Right lung (tissue), 2 donors: ENCODE measurements at regions not wholly inside any gene's neighbourhood (a gene's known extent, or its start where the extent isn't known, plus 50 kb on each side); places are given as distances from the start of the nearest gene placed in this dataset.
A peak's percentile ranks its signal among the peaks of the same experiment; 100 is the strongest.

ENCODE experiments used
- DNase-seq, 2 donors: peaks; one replicate each; pipeline ENCODE4 v3.0.0-alpha.2; 2013

- no peak for DNase-seq
Measured at GRCh38 chr1:84090447-84091245, 53.4 kb upstream of the PRKACB start.

GRCh38 chr1:84089867-84090266, 54.2 kb upstream of the PRKACB start:
- DNase-seq: no peak

- DNase-seq: no peak
Measured at GRCh38 chr1:84089465-84089864, 54.6 kb upstream of the PRKACB start.

GRCh38 chr1:84086616-84087015, 57.5 kb upstream of the PRKACB start:
- DNase-seq: no peak

GRCh38 chr1:84086189-84086588, 57.9 kb upstream of the PRKACB start:
- DNase-seq: no peak

GRCh38 chr1:84083307-84083706, 60.8 kb upstream of the PRKACB start:
- DNase-seq: no peak

GRCh38 chr1:84078842-84079202, 65.2 kb upstream of the PRKACB start:
- peak; percentile 29 to 30 for DNase-seq

- DNase-seq: peak in 1 of 2 donors; percentile 70
Measured at GRCh38 chr1:84078108-84078841, 65.8 kb upstream of the PRKACB start.

- DNase-seq: peak; percentile 86 to 87
Measured at GRCh38 chr1:84077476-84078107, 66.5 kb upstream of the PRKACB start.

GRCh38 chr1:84073266-84073665, 70.8 kb upstream of the PRKACB start:
- DNase-seq: no peak

GRCh38 chr1:84069236-84069845, 70.4 kb upstream of the TTLL7 start:
- no peak for DNase-seq

- no peak for DNase-seq
Measured at GRCh38 chr1:84062496-84062895, 63.6 kb upstream of the TTLL7 start.

GRCh38 chr1:84061336-84061735, 62.4 kb upstream of the TTLL7 start:
- no peak for DNase-seq

GRCh38 chr1:84060781-84061180, 61.8 kb upstream of the TTLL7 start:
- DNase-seq: peak; percentile 27 to 31

- DNase-seq: no peak
Measured at GRCh38 chr1:84048820-84049219, 49.9 kb upstream of the TTLL7 start.
